ENCODE measurements at regions not wholly inside any gene's neighbourhood (a gene's known extent, or its start where the extent isn't known, plus 50 kb on each side); places are given as distances from the start of the nearest gene placed in this dataset.

DNA sequence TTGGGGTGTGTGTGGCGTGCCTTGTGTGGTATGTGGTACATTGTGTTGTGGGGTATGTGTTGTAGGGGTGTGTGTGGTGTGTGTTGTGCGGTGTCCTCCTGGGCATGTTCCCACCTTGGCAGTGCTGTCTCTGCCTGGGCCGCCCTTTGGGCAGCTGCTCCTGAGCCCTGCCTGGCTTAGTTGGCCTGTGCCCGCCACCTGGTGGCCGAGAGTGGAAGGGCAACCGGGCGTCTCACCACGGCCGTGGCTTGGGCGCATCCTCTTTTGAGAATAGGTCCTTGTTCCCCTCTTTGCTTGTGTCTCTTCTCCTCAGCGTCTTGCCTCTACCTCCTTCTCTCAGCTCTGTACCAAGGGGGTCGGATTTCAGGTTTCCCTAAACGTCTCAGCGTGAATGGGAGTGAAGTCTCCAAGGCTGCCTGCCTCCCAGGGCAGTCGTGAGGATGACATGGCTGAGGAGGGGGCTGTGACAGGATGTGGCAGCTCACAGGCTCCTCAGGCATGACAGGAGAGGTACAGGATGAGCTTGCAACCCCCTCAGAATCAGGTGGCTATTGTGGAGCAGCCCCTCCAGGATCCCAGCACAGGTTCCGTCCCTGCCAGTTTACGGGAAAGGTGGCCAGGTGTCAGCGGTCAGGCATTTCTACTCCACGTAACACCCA, 98.4 kb upstream of the PODXL start:
- TF ChIP-seq, protein P1, sequence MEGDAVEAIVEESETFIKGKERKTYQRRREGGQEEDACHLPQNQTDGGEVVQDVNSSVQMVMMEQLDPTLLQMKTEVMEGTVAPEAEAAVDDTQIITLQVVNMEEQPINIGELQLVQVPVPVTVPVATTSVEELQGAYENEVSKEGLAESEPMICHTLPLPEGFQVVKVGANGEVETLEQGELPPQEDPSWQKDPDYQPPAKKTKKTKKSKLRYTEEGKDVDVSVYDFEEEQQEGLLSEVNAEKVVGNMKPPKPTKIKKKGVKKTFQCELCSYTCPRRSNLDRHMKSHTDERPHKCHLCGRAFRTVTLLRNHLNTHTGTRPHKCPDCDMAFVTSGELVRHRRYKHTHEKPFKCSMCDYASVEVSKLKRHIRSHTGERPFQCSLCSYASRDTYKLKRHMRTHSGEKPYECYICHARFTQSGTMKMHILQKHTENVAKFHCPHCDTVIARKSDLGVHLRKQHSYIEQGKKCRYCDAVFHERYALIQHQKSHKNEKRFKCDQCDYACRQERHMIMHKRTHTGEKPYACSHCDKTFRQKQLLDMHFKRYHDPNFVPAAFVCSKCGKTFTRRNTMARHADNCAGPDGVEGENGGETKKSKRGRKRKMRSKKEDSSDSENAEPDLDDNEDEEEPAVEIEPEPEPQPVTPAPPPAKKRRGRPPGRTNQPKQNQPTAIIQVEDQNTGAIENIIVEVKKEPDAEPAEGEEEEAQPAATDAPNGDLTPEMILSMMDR (conservative IDR thresholded peaks at IDR 0.05; ENCODE audit: low read depth, low read length) = peak; percentile 90
- TF ChIP-seq EZH2 (IDR thresholded peaks at IDR 0.05; ENCODE audit: borderline replicate concordance, low read depth, low read length, poor library complexity, severe bottlenecking) = no peak

Measured in A673 (cell line).